ENCODE measurements at regions not wholly inside any gene's neighbourhood (a gene's known extent, or its start where the extent isn't known, plus 50 kb on each side); places are given as distances from the start of the nearest gene placed in this dataset.
A peak's percentile ranks its signal among the peaks of the same experiment; 100 is the strongest.

- Histone ChIP-seq H3K79me2 (ENCODE audit: insufficient read depth, low read length) (no peaks in the 10 kb centered on the region), H3K36me3 (ENCODE audit: control insufficient read depth in 1 of 2, insufficient read depth in 2 of 2, low read length in 2 of 2) (no peaks in the 10 kb centered on the region), H3K4me3 (replicated peaks in 1 of 2; ENCODE audit: low read depth in 1 of 2, low read length in 2 of 2) (no peak overlapping the region), H3K9me2 (ENCODE audit: insufficient read depth) (no peaks in the 10 kb centered on the region), H3K4me1 (ENCODE audit: control insufficient read depth in 1 of 2, insufficient read depth in 2 of 2, low read length in 2 of 2) (peaks cover 0 to 8% of the 10 kb centered on the region in 2 experiments; a peak in 1 of 4 replicates), H3K9me3 (ENCODE audit: control insufficient read depth in 1 of 2, insufficient read depth in 1 of 2, low read depth in 1 of 2, low read length in 2 of 2) (no peaks in the 10 kb centered on the region), H3K27ac (ENCODE audit: low read depth, low read length) (no peak overlapping the region), H3K4me2 (ENCODE audit: low read length) (0 out of 2 replicates have a peak overlapping the region, but pooled peaks have one; percentile 1), H3K27me3 (ENCODE audit: insufficient read depth, low read length) (no peaks in the 10 kb centered on the region), H4K20me1 (ENCODE audit: insufficient read depth) (no peaks in the 10 kb centered on the region), H2AFZ (ENCODE audit: low read depth, low read length, poor library complexity, severe bottlenecking) (peak overlapping the region; percentile 67), H3K9ac (ENCODE audit: low read length) (no peak overlapping the region)
- POLR2A ChIA-PET = interaction anchor here (1.2 kb wide), 1 partner anchor 81 kb away, joined by 4 read pairs; the partner anchor contains the start of gene SLC39A10
- ATAC-seq = peak; percentile 75
- no TSS peak for BruUV-seq (replicated peaks)
- intact Hi-C loops (cut with micrococcal nuclease) = no loop called here
- peak; percentile 24 for DNase-seq (ENCODE audit: low read depth, low spot score)
- TF ChIP-seq JUND (IDR thresholded peaks at IDR 0.05) = 0 out of 2 replicates have a peak, but pooled peaks have one; percentile 20
- TF ChIP-seq FOSL1 (IDR thresholded peaks at IDR 0.05; ENCODE audit: low read depth) = peak; percentile 40; the same call in 1 of the 2 replicates
- no peak for TF ChIP-seq SIN3A (IDR thresholded peaks at IDR 0.05; ENCODE audit: low read depth)
- TF ChIP-seq ZNF274 (IDR thresholded peaks at IDR 0.05; ENCODE audit: low read depth, low read length) = no peak
- TF ChIP-seq RAD21 (IDR thresholded peaks at IDR 0.05; ENCODE audit: low read depth) = peak; percentile 62
- TF ChIP-seq REST (IDR thresholded peaks at IDR 0.05; ENCODE audit: low read depth) = no peak
- no peak for TF ChIP-seq YY1 (IDR thresholded peaks at IDR 0.05; ENCODE audit: extremely low read depth, insufficient replicate concordance, low read depth, low read length)
- peak in 2 of 3 experiments; percentile 21 to 55; a peak in 2 of 6 replicates for TF ChIP-seq CTCF (IDR thresholded peaks at IDR 0.05 in 2 of 3, conservative IDR thresholded peaks at IDR 0.05 in 1 of 3; ENCODE audit: borderline replicate concordance in 1 of 3, insufficient read depth in 1 of 3, low read depth in 2 of 3, low read length in 2 of 3)
- no peak for TF ChIP-seq ZBTB33 (IDR thresholded peaks at IDR 0.05; ENCODE audit: extremely low read depth, insufficient replicate concordance, low read length)
- TF ChIP-seq ZFX (IDR thresholded peaks at IDR 0.05) = no peak
- no peak for TF ChIP-seq POLR2AphosphoS5 (IDR thresholded peaks at IDR 0.05; ENCODE audit: low read depth, low read length)
- peak; percentile 85 for TF ChIP-seq CEBPB (IDR thresholded peaks at IDR 0.05; ENCODE audit: low read depth)
- TF ChIP-seq CBX3 (IDR thresholded peaks at IDR 0.05; ENCODE audit: low read depth) = no peak
- TF ChIP-seq EZH2 (IDR thresholded peaks at IDR 0.05) = no peak
- RAD21 ChIA-PET (ENCODE audit: low non-redundant PET in 1 of 2, low total read pairs in 2 of 2, uncharacterized antibody in 2 of 2, unreplicated experiment in 2 of 2) = no interaction called here
- CTCF ChIA-PET = interaction anchor here (0.9 to 1.7 kb wide), 4 partner anchors 10 to 97 kb away, joined by 3 to 11 read pairs (median 4); no protein-coding TSS in a partner anchor
Measured at GRCh38 chr2:195575879-195576401, 81.1 kb upstream of the SLC39A10 start.

All from HCT116 (cell line).